ENCODE measurements at regions not wholly inside any gene's neighbourhood (a gene's known extent, or its start where the extent isn't known, plus 50 kb on each side); places are given as distances from the start of the nearest gene placed in this dataset.

- no peaks in the 10 kb centered on the region for H3K9me3 Mint-ChIP-seq
- no peak overlapping the region for H3K4me3 Mint-ChIP-seq
- H3K27me3 Mint-ChIP-seq (ENCODE audit: low read depth) = no peaks in the 10 kb centered on the region
- no peaks in the 10 kb centered on the region for H3K4me1 Mint-ChIP-seq (ENCODE audit: low read depth)
- no peaks in the 10 kb centered on the region for H3K36me3 Mint-ChIP-seq (ENCODE audit: low read depth)
- H3K27ac Mint-ChIP-seq = no peak overlapping the region
Measured at GRCh38 chr19:28915202-28915601, 297.7 kb downstream of the UQCRFS1 start.

- Mint-ChIP-seq H3K4me3 (no peak overlapping the region), H3K4me1 (ENCODE audit: low read depth) (no peaks in the 10 kb centered on the region), H3K27me3 (ENCODE audit: low read depth) (no peaks in the 10 kb centered on the region), H3K9me3 (no peaks in the 10 kb centered on the region), H3K36me3 (ENCODE audit: low read depth) (no peaks in the 10 kb centered on the region), H3K27ac (no peak overlapping the region)
Measured at GRCh38 chr19:28914173-28914572, 298.8 kb downstream of the UQCRFS1 start.

- no peaks in the 10 kb centered on the region for H3K9me3 Mint-ChIP-seq
- H3K27ac Mint-ChIP-seq = no peak overlapping the region
- H3K4me1 Mint-ChIP-seq (ENCODE audit: low read depth) = no peaks in the 10 kb centered on the region
- H3K4me3 Mint-ChIP-seq = no peak overlapping the region
- H3K36me3 Mint-ChIP-seq (ENCODE audit: low read depth) = no peaks in the 10 kb centered on the region
- no peaks in the 10 kb centered on the region for H3K27me3 Mint-ChIP-seq (ENCODE audit: low read depth)
Measured at GRCh38 chr19:28913626-28914025, 299.3 kb downstream of the UQCRFS1 start.

GRCh38 chr19:28908941-28909340, 304.0 kb downstream of the UQCRFS1 start:
- Mint-ChIP-seq H3K27me3 (ENCODE audit: low read depth) (no peaks in the 10 kb centered on the region), H3K36me3 (ENCODE audit: low read depth) (no peaks in the 10 kb centered on the region), H3K4me1 (ENCODE audit: low read depth) (no peaks in the 10 kb centered on the region), H3K27ac (no peak overlapping the region), H3K4me3 (no peak overlapping the region), H3K9me3 (no peaks in the 10 kb centered on the region)

- Mint-ChIP-seq H3K27ac (no peak overlapping the region), H3K36me3 (ENCODE audit: low read depth) (no peaks in the 10 kb centered on the region), H3K4me3 (no peak overlapping the region), H3K4me1 (ENCODE audit: low read depth) (no peaks in the 10 kb centered on the region), H3K27me3 (ENCODE audit: low read depth) (no peaks in the 10 kb centered on the region), H3K9me3 (no peaks in the 10 kb centered on the region)
Measured at GRCh38 chr19:28907534-28907933, 305.4 kb downstream of the UQCRFS1 start.

GRCh38 chr19:28905996-28906395, 307.0 kb downstream of the UQCRFS1 start:
- Mint-ChIP-seq H3K27me3 (ENCODE audit: low read depth) (no peaks in the 10 kb centered on the region), H3K27ac (no peak overlapping the region), H3K36me3 (ENCODE audit: low read depth) (no peaks in the 10 kb centered on the region), H3K4me3 (no peak overlapping the region), H3K9me3 (no peaks in the 10 kb centered on the region), H3K4me1 (ENCODE audit: low read depth) (no peaks in the 10 kb centered on the region)

- Mint-ChIP-seq H3K36me3 (ENCODE audit: low read depth) (no peaks in the 10 kb centered on the region), H3K9me3 (no peaks in the 10 kb centered on the region), H3K27ac (no peak overlapping the region), H3K4me3 (no peak overlapping the region), H3K27me3 (ENCODE audit: low read depth) (no peaks in the 10 kb centered on the region), H3K4me1 (ENCODE audit: low read depth) (no peaks in the 10 kb centered on the region)
Measured at GRCh38 chr19:28899703-28900102, 313.2 kb downstream of the UQCRFS1 start.

GRCh38 chr19:28898249-28898648, 314.7 kb downstream of the UQCRFS1 start:
- Mint-ChIP-seq H3K4me3 (no peak overlapping the region), H3K9me3 (no peaks in the 10 kb centered on the region), H3K27ac (no peak overlapping the region), H3K27me3 (ENCODE audit: low read depth) (no peaks in the 10 kb centered on the region), H3K36me3 (ENCODE audit: low read depth) (no peaks in the 10 kb centered on the region), H3K4me1 (ENCODE audit: low read depth) (no peaks in the 10 kb centered on the region)

GRCh38 chr19:28889941-28890670, 322.8 kb downstream of the UQCRFS1 start:
- Mint-ChIP-seq H3K36me3 (ENCODE audit: low read depth) (no peaks in the 10 kb centered on the region), H3K4me3 (no peak overlapping the region), H3K27me3 (ENCODE audit: low read depth) (no peaks in the 10 kb centered on the region), H3K27ac (no peak overlapping the region), H3K4me1 (ENCODE audit: low read depth) (no peaks in the 10 kb centered on the region), H3K9me3 (no peaks in the 10 kb centered on the region)

GRCh38 chr19:28887920-28888618, 324.9 kb downstream of the UQCRFS1 start:
- no peak overlapping the region for H3K27ac Mint-ChIP-seq
- no peaks in the 10 kb centered on the region for H3K27me3 Mint-ChIP-seq (ENCODE audit: low read depth)

GRCh38 chr19:28886708-28887107, 326.2 kb downstream of the UQCRFS1 start:
- Mint-ChIP-seq H3K36me3 (ENCODE audit: low read depth) (no peaks in the 10 kb centered on the region), H3K9me3 (no peaks in the 10 kb centered on the region), H3K27ac (no peak overlapping the region), H3K27me3 (ENCODE audit: low read depth) (no peaks in the 10 kb centered on the region), H3K4me3 (no peak overlapping the region), H3K4me1 (ENCODE audit: low read depth) (no peaks in the 10 kb centered on the region)

More at GRCh38 chr19:28887920-28888618, 324.9 kb downstream of the UQCRFS1 start:
- Mint-ChIP-seq H3K4me3 (no peak overlapping the region), H3K36me3 (ENCODE audit: low read depth) (no peaks in the 10 kb centered on the region), H3K4me1 (ENCODE audit: low read depth) (no peaks in the 10 kb centered on the region), H3K9me3 (no peaks in the 10 kb centered on the region)

GRCh38 chr19:28885965-28886364, 327.0 kb downstream of the UQCRFS1 start:
- Mint-ChIP-seq H3K4me1 (ENCODE audit: low read depth) (no peaks in the 10 kb centered on the region), H3K4me3 (no peak overlapping the region), H3K36me3 (ENCODE audit: low read depth) (no peaks in the 10 kb centered on the region), H3K9me3 (no peaks in the 10 kb centered on the region), H3K27ac (no peak overlapping the region), H3K27me3 (ENCODE audit: low read depth) (no peaks in the 10 kb centered on the region)

GRCh38 chr19:28884786-28885476, 328.0 kb downstream of the UQCRFS1 start:
- no peaks in the 10 kb centered on the region for H3K36me3 Mint-ChIP-seq (ENCODE audit: low read depth)

GRCh38 chr19:28883241-28883693, 329.7 kb downstream of the UQCRFS1 start:
- no peaks in the 10 kb centered on the region for H3K9me3 Mint-ChIP-seq
- H3K27ac Mint-ChIP-seq = no peak overlapping the region
- H3K4me3 Mint-ChIP-seq = no peak overlapping the region
- no peaks in the 10 kb centered on the region for H3K4me1 Mint-ChIP-seq (ENCODE audit: low read depth)
- no peaks in the 10 kb centered on the region for H3K36me3 Mint-ChIP-seq (ENCODE audit: low read depth)
- peaks cover 5% of the 10 kb centered on the region for H3K27me3 Mint-ChIP-seq (ENCODE audit: low read depth)

More at GRCh38 chr19:28884786-28885476, 328.0 kb downstream of the UQCRFS1 start:
- H3K9me3 Mint-ChIP-seq = no peaks in the 10 kb centered on the region
- no peak overlapping the region for H3K27ac Mint-ChIP-seq
- H3K27me3 Mint-ChIP-seq (ENCODE audit: low read depth) = peaks cover 3% of the 10 kb centered on the region
- H3K4me1 Mint-ChIP-seq (ENCODE audit: low read depth) = no peaks in the 10 kb centered on the region
- H3K4me3 Mint-ChIP-seq = no peak overlapping the region

GRCh38 chr19:28882818-28883217, 330.1 kb downstream of the UQCRFS1 start:
- Mint-ChIP-seq H3K27ac (no peak overlapping the region), H3K4me3 (no peak overlapping the region), H3K27me3 (ENCODE audit: low read depth) (peaks cover 5% of the 10 kb centered on the region), H3K4me1 (ENCODE audit: low read depth) (no peaks in the 10 kb centered on the region), H3K36me3 (ENCODE audit: low read depth) (no peaks in the 10 kb centered on the region), H3K9me3 (no peaks in the 10 kb centered on the region)
